T-helper 2 cell (primary cell): ENCODE measurements at regions not wholly inside any gene's neighbourhood (a gene's known extent, or its start where the extent isn't known, plus 50 kb on each side); places are given as distances from the start of the nearest gene placed in this dataset.

ENCODE experiments used
- DNase-seq, 5 experiments: peaks; one replicate each; pipeline versions ENCODE4 v3.0.0 to v3.0.0-alpha.2; 2012 to 2022

DNA sequence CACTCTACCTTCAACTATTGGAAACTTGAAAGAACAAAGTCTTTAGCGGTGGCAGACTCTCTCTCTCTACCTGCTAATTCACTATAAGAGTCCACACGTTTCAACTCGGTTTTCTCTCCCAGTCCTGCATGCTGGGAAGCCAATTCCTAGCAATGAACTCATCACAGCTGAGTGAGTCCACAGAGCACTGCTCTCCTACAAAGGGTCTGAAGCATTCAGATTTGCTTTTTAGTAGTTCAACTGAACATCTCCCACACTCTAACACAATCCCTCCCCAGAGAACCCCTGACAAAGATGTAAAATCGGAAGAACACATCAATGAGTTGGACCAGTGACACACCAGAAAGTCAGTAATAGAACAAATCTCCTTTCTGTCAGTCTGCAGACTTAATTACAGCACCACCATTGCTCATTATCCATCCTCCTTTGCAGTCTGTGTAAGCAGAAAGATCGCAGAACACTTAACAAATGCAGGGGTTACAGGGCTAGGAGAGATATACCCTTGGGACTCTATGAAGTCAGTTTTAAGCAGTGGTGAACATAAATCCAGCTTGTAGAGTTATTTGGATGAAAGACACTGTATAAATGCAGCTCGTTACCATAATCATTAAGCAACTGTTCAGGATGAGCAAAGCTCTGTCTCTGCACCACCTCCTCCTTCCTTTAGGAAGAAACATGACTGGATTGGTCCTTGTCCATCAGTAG lies 353.4 kb upstream of the GRIA1 start:
- no peak for DNase-seq

DNA sequence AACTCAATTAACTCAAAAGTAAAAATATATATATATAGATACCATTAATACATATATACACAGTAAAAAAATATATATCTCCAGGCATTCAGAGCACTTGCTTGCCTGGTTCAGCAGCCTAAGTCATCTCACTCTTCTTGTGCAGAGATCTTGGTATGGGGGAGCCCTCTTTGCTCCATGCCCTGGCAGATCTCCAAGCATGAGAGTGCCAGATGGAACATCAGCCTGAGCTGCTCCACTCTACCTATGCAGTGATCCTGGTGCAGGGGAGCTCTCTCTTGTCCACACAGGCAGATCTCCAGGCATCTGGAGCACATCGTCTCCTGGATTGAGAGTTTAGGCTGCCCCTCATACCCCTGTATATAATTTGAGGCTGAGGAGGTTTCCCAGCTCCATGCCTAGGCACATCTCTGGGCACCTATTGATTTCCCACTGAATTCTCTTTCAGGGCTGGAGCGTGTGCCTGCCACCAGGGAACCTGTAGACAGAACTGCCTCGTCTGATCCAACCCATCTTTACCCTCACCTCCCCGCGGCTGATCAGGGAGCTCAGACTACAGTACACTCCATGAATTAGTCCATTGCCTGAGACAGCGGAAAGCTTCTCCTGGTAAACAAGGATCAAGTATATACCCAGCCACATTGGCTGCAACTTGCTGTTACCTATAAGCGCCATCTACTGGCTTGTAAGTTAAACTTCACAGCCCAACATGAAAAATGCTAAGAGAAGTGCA lies 342.4 kb upstream of the GRIA1 start:
- DNase-seq = peak in 1 of 5 experiments; percentile 12

- DNase-seq = no peak
These were observed 341.9 kb upstream of the GRIA1 start for GRCh38 chr5:153148624-153148976.

- DNase-seq = no peak
These were observed 338.9 kb upstream of the GRIA1 start for GRCh38 chr5:153151558-153151957.

GRCh38 chr5:153153086-153153485 lies 337.4 kb upstream of the GRIA1 start:
- DNase-seq = no peak

- peak in 1 of 5 experiments; percentile 3 for DNase-seq
These were observed 333.3 kb upstream of the GRIA1 start for GRCh38 chr5:153157156-153157555.

DNA sequence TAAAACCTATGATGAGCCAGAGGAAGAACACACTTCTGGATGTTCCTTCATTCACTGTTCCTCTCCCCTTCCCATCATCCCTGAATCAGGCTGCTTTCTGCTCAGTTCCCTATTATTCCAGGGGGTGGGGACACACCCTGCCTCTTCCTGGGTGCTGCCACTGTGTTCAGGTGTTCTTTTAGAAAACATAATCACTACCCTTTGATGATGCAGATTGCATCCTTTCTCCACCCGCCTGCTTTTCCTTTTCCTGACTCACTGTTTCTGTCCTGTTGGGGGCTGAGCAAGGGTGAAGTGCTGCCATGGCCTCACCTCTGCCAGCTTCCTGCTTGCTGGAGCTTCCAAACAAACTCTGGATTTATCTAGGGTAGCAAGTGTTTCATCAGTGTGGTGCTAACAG lies 331.9 kb upstream of the GRIA1 start:
- no peak for DNase-seq

DNA sequence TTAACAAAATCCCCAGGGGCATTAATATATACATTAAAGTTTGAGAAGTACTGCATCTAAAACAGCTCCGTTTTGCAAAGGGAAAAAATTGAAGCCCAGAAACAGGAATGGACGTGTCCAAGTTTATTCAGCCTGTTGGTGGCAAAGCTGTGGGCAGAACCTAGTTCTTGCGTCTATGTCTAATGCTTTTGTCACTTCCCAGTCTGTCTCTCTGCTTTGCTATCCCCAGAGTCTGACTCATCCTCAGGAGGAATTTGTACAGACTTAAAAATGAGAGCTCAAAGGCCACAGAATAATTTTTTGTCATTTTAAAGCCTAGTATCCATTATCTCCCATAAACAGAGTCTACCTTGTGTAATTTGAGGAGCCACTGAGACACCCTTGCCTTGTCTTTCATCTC lies 330.9 kb upstream of the GRIA1 start:
- no peak for DNase-seq

DNA sequence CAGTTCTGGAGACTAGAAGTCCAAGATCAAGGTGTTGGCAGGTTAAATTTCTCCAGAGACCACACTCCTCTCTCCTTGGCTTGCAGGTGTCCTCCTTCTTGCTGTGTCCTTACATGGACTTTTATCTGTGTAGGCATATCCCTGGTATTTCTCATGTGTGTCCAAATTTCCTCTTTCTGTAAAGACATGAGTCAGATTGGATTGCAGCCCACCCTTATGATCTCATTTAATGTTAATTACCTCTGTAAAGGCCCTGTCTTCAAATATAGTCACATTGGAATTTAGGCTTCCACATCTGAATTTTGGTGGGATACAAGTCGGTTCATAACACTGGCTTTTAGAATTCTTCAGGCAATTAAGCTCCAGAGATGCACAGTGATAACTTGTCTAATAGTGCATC lies 322.2 kb upstream of the GRIA1 start:
- no peak for DNase-seq

DNA sequence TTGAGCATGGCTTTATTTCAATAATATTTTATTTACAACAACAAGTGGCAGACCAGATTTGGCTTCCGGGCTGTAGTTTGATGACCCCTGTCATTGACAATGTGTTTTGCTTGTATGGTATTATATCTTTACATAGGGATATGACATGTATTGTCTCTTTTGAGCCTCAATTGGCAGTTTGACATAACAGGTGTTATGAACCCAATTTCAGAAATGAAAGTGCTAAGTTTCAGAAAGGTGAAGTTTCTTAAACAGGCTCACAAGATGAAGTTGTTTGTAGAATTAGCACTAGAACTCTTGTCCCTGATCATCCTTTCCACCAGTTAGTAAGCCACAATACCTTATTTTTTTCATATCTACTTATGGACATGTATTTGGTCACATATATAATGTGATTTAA lies 303.0 kb upstream of the GRIA1 start:
- DNase-seq = no peak

DNA sequence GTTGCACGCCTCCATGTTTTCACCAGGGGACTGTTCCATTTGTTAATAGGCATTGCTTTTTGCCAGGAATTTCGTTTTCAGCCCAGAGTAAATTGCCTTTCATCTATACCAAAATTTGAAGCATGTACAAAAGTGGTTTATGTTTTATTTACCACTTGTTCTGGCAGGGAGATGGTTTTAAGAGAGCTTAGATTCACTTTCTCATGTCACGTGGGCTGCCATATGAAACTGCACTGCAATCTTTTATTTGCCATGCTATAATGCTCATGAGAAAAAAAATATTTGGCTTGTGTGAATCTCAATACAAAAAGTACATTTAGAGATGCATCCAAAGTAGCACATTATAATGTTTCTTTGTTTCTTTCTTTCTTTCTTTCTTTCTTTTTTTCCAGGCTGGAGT lies 284.1 kb upstream of the GRIA1 start:
- DNase-seq = no peak

DNA sequence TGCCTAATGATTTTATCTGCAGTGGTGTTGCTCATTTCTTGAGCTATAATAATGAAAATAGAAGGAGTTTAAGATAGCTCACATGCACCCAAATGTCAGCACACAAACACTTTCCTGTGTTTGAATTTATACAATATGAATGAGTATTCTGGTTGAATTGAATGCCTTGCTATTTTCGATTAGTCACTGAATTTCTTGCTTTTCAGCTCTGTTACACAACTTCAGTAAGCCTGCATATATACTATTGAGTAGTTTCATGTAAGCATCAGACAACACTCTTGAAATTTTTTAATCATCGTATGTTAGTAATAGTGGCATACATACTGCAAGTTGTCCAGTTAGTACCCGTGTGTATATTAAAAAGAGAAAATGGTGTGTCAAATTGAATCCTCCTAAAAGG lies 281.5 kb upstream of the GRIA1 start:
- no peak for DNase-seq

DNA sequence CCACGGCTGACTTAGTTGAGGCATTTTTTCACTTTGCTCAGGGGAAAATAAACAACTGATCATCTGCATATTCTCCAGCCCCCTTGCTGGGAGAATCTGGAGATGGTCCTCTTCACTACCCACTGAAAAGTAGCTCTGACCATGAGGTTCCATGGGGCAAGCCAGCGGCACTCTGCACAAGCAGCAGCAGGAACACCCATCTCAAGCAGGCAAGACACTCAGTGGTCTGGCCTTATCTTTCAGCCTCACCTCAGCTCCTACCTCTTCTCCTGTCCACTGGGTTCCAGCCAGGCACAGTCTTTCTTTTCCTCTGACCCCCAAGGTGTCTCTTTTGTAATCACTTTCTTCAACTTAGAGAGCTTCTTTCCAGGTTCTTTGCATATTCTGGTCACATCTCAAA lies 280.8 kb upstream of the GRIA1 start:
- DNase-seq = no peak

DNA sequence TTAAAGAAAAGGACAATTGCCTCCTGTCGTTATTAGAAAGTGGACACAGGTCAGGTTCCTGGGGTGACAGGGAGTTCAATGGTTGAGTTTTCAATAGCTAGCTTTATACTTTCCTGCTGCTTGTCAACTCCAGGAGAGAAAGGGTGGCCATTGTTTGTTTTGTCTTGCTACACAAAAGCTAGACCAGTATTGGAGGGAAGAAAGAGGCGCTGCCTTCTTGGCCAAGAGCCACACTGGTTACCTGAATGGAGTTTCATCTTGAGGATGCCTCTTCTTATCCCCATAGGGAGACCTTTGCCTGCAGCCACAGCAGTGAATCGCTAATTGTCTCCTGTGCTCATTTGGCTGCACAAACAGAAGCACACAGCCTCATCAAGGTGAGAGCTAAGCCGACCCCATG lies 279.4 kb upstream of the GRIA1 start:
- DNase-seq = no peak

GRCh38 chr5:153212471-153212870 lies 278.0 kb upstream of the GRIA1 start:
- no peak for DNase-seq

DNA sequence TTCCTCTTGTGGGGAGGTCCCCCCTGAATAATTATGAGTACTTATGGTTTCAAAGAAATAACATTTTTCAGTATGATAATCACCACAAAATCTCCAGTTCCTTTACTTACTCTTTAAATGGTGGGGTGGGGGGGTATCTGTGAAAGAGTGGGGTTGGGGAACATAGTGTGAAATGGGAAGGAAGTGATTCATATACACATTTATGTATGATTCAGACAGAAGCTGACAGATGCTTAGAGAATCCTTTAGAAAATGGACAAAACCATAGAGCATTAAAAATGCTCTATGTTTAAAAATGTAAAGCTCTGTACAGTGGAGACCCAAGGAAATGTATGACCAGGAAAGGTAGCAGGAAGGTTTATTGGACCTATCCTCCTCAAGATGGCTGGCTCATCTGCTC lies 267.5 kb upstream of the GRIA1 start:
- DNase-seq = no peak

DNA sequence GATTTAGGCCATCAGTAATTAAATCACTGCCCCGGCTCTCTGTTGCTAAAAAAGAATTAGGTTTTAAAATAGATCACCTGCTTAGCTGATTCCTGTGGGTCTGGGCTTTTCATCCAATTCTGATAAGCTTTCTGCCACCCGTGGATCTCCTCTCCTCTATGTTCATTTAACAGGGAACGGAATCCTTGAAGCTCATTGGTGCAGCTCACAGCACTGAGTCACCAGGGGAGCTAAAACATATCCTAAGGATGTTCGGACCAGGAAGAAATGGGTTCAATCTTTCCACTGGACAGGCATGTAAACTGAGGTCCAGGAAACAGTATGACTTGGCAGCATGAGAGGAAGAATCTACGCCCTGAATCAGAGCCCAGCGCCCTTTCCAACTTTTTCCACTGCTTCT lies 267.1 kb upstream of the GRIA1 start:
- no peak for DNase-seq

- DNase-seq = no peak
These were observed 265.8 kb upstream of the GRIA1 start for GRCh38 chr5:153224651-153225050.

- no peak for DNase-seq
These were observed 256.5 kb upstream of the GRIA1 start for GRCh38 chr5:153233933-153234332.

DNA sequence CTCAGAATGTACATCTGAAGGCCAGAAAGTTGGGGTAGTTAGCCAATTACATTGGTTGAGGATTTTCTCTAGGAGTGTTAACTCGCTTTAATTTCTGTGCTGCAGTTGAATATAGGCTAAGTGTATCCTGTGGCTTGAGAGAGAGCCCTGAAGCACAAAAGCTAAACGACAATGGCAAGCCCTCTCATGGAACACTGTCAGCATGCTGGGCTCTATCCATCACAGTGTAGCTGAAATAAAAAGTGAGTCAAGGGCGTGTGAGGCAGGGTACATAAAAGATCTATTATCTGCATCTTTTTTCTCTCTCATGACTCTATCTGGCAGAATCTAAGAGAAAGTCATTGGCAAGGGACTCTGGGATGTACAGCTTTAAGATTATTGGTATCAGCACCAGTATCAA lies 254.2 kb upstream of the GRIA1 start:
- no peak for DNase-seq

GRCh38 chr5:153237671-153238332 lies 252.7 kb upstream of the GRIA1 start:
- no peak for DNase-seq

DNA sequence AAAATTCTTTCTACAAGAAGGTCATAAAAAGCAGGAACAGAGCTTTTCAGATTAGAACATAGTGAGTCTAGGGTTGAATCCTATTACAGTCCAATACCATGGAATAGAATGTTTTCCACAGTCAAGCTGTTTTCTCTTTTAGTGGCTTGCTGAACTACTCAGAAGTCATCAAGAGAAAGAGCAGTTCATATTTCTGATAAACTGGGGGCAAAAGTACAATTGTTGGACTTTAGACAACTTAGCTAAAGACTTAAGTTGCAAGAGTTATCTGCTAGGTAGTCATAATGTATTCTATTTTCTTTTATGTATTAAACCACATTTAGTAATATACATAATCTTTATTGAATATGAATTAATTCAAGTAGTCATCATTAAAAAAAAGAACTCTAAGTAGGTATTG lies 233.1 kb upstream of the GRIA1 start:
- DNase-seq = no peak

GRCh38 chr5:153258469-153258868 lies 232.0 kb upstream of the GRIA1 start:
- DNase-seq = no peak

GRCh38 chr5:153267506-153267905 lies 223.0 kb upstream of the GRIA1 start:
- DNase-seq = no peak
